Testis (tissue), 2 donors: ENCODE measurements at regions not wholly inside any gene's neighbourhood (a gene's known extent, or its start where the extent isn't known, plus 50 kb on each side); places are given as distances from the start of the nearest gene placed in this dataset.
"Not testable (repeated sequence)": the region's sequence is repeated elsewhere in the genome, so short reads cannot be mapped to it uniquely, and the experiment has no call there.

Experiments used
- DNase-seq: peaks from one replicate; pipeline ENCODE4 v3.0.0-alpha.2; 2019
- H3K27ac ChIP-seq, 2 donors: fragments of 200-600 bp; sonication (generic); one replicate each; pipeline ENCODE4 v1.5.1; 2019
- H3K27me3 ChIP-seq: fragments of 200-600 bp; sonication (generic); one replicate; pipeline ENCODE4 v1.5.1; 2019
- H3K36me3 ChIP-seq: fragments of 200-600 bp; sonication (generic); one replicate; pipeline ENCODE4 v1.5.1; 2017; ENCODE audit warnings: low read depth; ENCODE audit errors: missing control alignments
- H3K4me1 ChIP-seq: fragments of 200-600 bp; sonication (generic); one replicate; pipeline ENCODE4 v1.5.1; 2019
- H3K4me3 ChIP-seq, 2 donors: fragments of 200-600 bp; sonication (generic); one replicate each; pipeline ENCODE4 v1.5.1; 2017 to 2019
- H3K9me3 ChIP-seq: fragments of 200-600 bp; sonication (generic); one replicate; pipeline ENCODE4 v1.5.1; 2017
- CTCF ChIP-seq, 3 experiments: fragments of 450-650 bp in 2 of 3; fragments of 200-600 bp in 1 of 3; sonication (generic) in 1 of 3; IDR thresholded peaks; one replicate each; pipeline ENCODE4 v1.5.1; 2016 to 2019; ENCODE audit warnings: antibody characterized with exemption in 3 of 3, mild to moderate bottlenecking in 2 of 3, moderate library complexity in 1 of 3
- POLR2A ChIP-seq: fragments of 450-650 bp; IDR thresholded peaks from one replicate; pipeline ENCODE4 v1.6.1; 2017; ENCODE audit warnings: antibody characterized with exemption, mild to moderate bottlenecking, moderate library complexity
- WGBS, 2 donors: methylation state at CpG; one replicate each; pipeline ENCODE4 v1.1.5; 2018; 5-methylcytosine and 5-hydroxymethylcytosine counted together
- intact Hi-C: fragments of 100-400 bp; cut with DNase I; formaldehyde crosslinking; loops from one replicate; pipeline ENCODE4 v1.15.1; 2023; ENCODE audit warnings: low total_unique reads

GRCh38 chr2:228426502-228427216 lies 245.2 kb upstream of the SPHKAP start:
- no peaks in the 10 kb centered on the region for H3K9me3 ChIP-seq
- no peak overlapping the region for H3K4me3 ChIP-seq
- DNase-seq = no peak
- no peak overlapping the region for H3K27ac ChIP-seq
- no peaks in the 10 kb centered on the region for H3K36me3 ChIP-seq
- H3K27me3 ChIP-seq = no peaks in the 10 kb centered on the region
- 43 to 82% methylated on average over 1 of the region's 1 CpG for WGBS, 2 donors
- intact Hi-C loops = no loop called here
- no peaks in the 10 kb centered on the region for H3K4me1 ChIP-seq
- no peak for TF ChIP-seq CTCF (IDR thresholded peaks at IDR 0.05)
- no peak for TF ChIP-seq POLR2A

GRCh38 chr2:228425411-228426060 lies 244.0 kb upstream of the SPHKAP start:
- H3K9me3 ChIP-seq, H3K4me3 ChIP-seq, H3K27ac ChIP-seq, DNase-seq, intact Hi-C loops, H3K27me3 ChIP-seq, H3K4me1 ChIP-seq, H3K36me3 ChIP-seq: not testable (repeated sequence)
- 82 to 86% methylated on average over 19 to 27 of the region's 31 CpGs for WGBS, 2 donors

GRCh38 chr2:228417956-228418355 lies 236.5 kb upstream of the SPHKAP start:
- no peak for DNase-seq

GRCh38 chr2:228417526-228417925 lies 236.0 kb upstream of the SPHKAP start:
- Histone ChIP-seq H3K9me3 (no peaks in the 10 kb centered on the region), H3K4me1 (no peaks in the 10 kb centered on the region), H3K27ac (no peak overlapping the region), H3K4me3 (no peak overlapping the region), H3K36me3 (no peaks in the 10 kb centered on the region), H3K27me3 (no peaks in the 10 kb centered on the region)
- WGBS, 2 donors = 35 to 48% methylated on average over 2 of the region's 2 CpGs
- intact Hi-C loops = no loop called here
- DNase-seq = no peak
- TF ChIP-seq CTCF (IDR thresholded peaks at IDR 0.05) (no peak), POLR2A (no peak)

More at GRCh38 chr2:228417956-228418355, 236.5 kb upstream of the SPHKAP start:
- no peaks in the 10 kb centered on the region for H3K27me3 ChIP-seq
- H3K27ac ChIP-seq = no peak overlapping the region
- no peak overlapping the region for H3K4me3 ChIP-seq
- intact Hi-C loops = no loop called here
- WGBS, 2 donors = 24 to 32% methylated on average over 1 of the region's 1 CpG
- H3K9me3 ChIP-seq = no peaks in the 10 kb centered on the region
- no peaks in the 10 kb centered on the region for H3K36me3 ChIP-seq
- H3K4me1 ChIP-seq = no peaks in the 10 kb centered on the region
- no peak for TF ChIP-seq CTCF (IDR thresholded peaks at IDR 0.05)
- TF ChIP-seq POLR2A = no peak

- no peaks in the 10 kb centered on the region for H3K36me3 ChIP-seq
- no peaks in the 10 kb centered on the region for H3K4me1 ChIP-seq
- no peak overlapping the region for H3K27ac ChIP-seq
- intact Hi-C loops = no loop called here
- 84 to 100% methylated on average over 1 of the region's 1 CpG for WGBS, 2 donors
- no peaks in the 10 kb centered on the region for H3K27me3 ChIP-seq
- H3K4me3 ChIP-seq = no peak overlapping the region
- no peak for DNase-seq
- no peak for TF ChIP-seq CTCF (IDR thresholded peaks at IDR 0.05)
- TF ChIP-seq POLR2A = no peak
- no peaks in the 10 kb centered on the region for H3K9me3 ChIP-seq
Observed at GRCh38 chr2:228410061-228410460, 228.6 kb upstream of the SPHKAP start.
